ENCODE measurements at regions not wholly inside any gene's neighbourhood (a gene's known extent, or its start where the extent isn't known, plus 50 kb on each side); places are given as distances from the start of the nearest gene placed in this dataset.

DNA sequence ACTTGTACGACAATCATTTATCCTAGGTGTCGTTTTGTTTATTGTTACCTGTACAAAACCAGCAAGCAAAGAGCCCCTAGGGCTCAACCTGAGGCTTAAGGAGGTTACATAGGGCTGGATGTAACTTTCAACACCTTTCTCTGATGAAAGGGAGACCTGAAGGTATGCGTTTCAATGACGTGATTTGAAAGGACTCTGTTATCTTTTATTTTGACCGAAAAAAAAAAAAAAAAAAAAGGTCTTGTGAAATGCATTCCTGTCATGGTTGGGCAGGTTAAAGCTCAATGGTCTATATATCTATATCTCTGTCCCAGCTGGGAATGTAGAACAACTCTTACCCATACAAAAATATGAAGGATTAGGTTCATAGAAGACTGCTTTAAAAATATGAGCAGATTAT lies 78.7 kb upstream of the SASH1 start:
- DNase-seq (ENCODE audit: low read depth): no peak
- no peak for TF ChIP-seq POLR2A (IDR thresholded peaks at IDR 0.05; ENCODE audit: extremely low read depth, insufficient read length)
- TF ChIP-seq MAX (IDR thresholded peaks at IDR 0.05; ENCODE audit: low read depth, low read length): no peak
- TF ChIP-seq, protein P1, sequence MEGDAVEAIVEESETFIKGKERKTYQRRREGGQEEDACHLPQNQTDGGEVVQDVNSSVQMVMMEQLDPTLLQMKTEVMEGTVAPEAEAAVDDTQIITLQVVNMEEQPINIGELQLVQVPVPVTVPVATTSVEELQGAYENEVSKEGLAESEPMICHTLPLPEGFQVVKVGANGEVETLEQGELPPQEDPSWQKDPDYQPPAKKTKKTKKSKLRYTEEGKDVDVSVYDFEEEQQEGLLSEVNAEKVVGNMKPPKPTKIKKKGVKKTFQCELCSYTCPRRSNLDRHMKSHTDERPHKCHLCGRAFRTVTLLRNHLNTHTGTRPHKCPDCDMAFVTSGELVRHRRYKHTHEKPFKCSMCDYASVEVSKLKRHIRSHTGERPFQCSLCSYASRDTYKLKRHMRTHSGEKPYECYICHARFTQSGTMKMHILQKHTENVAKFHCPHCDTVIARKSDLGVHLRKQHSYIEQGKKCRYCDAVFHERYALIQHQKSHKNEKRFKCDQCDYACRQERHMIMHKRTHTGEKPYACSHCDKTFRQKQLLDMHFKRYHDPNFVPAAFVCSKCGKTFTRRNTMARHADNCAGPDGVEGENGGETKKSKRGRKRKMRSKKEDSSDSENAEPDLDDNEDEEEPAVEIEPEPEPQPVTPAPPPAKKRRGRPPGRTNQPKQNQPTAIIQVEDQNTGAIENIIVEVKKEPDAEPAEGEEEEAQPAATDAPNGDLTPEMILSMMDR (IDR thresholded peaks at IDR 0.05; ENCODE audit: low read depth, low read length): no peak
- no peak for TF ChIP-seq MYC (IDR thresholded peaks at IDR 0.05; ENCODE audit: low read depth, low read length)
- no peak overlapping the region for H3K4me3 ChIP-seq (ENCODE audit: low read depth, low read length)

DNA sequence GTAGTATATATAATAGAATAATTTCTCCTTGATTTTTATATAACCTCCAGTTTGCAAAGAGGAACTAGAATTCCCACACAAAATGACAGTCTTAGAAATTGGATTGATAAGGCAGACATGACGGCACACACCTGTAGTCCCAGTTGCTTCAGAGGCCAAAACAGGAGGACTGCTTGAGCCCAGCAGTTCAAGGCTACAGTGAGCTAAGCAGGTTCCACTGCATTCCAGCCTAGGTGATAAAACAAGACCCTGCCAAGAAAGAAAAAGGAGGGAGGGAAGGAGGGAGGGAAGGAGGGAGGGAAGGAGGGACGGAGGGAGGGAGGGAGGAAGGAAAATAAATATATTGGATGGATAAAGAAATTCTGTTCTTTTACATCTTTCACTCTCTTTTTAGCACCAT lies 77.6 kb upstream of the SASH1 start:
- no peak for DNase-seq (ENCODE audit: low read depth)
- TF ChIP-seq POLR2A (IDR thresholded peaks at IDR 0.05; ENCODE audit: extremely low read depth, insufficient read length): no peak
- H3K4me3 ChIP-seq (ENCODE audit: low read depth, low read length): no peak overlapping the region

GRCh38 chr6:148269386-148269785 lies 73.3 kb upstream of the SASH1 start:
- TF ChIP-seq MAX (IDR thresholded peaks at IDR 0.05; ENCODE audit: low read depth, low read length) (no peak), POLR2A (IDR thresholded peaks at IDR 0.05; ENCODE audit: extremely low read depth, insufficient read length) (no peak), MYC (IDR thresholded peaks at IDR 0.05; ENCODE audit: low read depth, low read length) (no peak)
- TF ChIP-seq, protein P1 (IDR thresholded peaks at IDR 0.05; ENCODE audit: low read depth, low read length): no peak
- DNase-seq (ENCODE audit: low read depth): no peak
- no peak overlapping the region for H3K4me3 ChIP-seq (ENCODE audit: low read depth, low read length)

- no peak for TF ChIP-seq POLR2A (IDR thresholded peaks at IDR 0.05; ENCODE audit: extremely low read depth, insufficient read length)
- no peak for TF ChIP-seq MAX (IDR thresholded peaks at IDR 0.05; ENCODE audit: low read depth, low read length)
- no peak for TF ChIP-seq MYC (IDR thresholded peaks at IDR 0.05; ENCODE audit: low read depth, low read length)
- TF ChIP-seq, protein P1 (IDR thresholded peaks at IDR 0.05; ENCODE audit: low read depth, low read length): no peak
- no peak for DNase-seq (ENCODE audit: low read depth)
- no peak overlapping the region for H3K4me3 ChIP-seq (ENCODE audit: low read depth, low read length)
Measured at GRCh38 chr6:148271711-148272439, 70.8 kb upstream of the SASH1 start.

- no peak overlapping the region for H3K4me3 ChIP-seq (ENCODE audit: low read depth, low read length)
- no peak for TF ChIP-seq MAX (IDR thresholded peaks at IDR 0.05; ENCODE audit: low read depth, low read length)
- TF ChIP-seq POLR2A (IDR thresholded peaks at IDR 0.05; ENCODE audit: extremely low read depth, insufficient read length): no peak
- TF ChIP-seq, protein P1 (IDR thresholded peaks at IDR 0.05; ENCODE audit: low read depth, low read length): no peak
- no peak for TF ChIP-seq MYC (IDR thresholded peaks at IDR 0.05; ENCODE audit: low read depth, low read length)
- DNase-seq (ENCODE audit: low read depth): no peak
Measured at GRCh38 chr6:148272597-148272996, 70.0 kb upstream of the SASH1 start.

- TF ChIP-seq, protein P1 (IDR thresholded peaks at IDR 0.05; ENCODE audit: low read depth, low read length): no peak
- TF ChIP-seq MAX (IDR thresholded peaks at IDR 0.05; ENCODE audit: low read depth, low read length) (no peak), MYC (IDR thresholded peaks at IDR 0.05; ENCODE audit: low read depth, low read length) (no peak), POLR2A (IDR thresholded peaks at IDR 0.05; ENCODE audit: extremely low read depth, insufficient read length) (no peak)
- H3K4me3 ChIP-seq (ENCODE audit: low read depth, low read length): no peak overlapping the region
- no peak for DNase-seq (ENCODE audit: low read depth)
Measured at GRCh38 chr6:148273962-148274752, 68.5 kb upstream of the SASH1 start.
